GM19328 (cell line): ENCODE measurements at regions not wholly inside any gene's neighbourhood (a gene's known extent, or its start where the extent isn't known, plus 50 kb on each side); places are given as distances from the start of the nearest gene placed in this dataset.
"Not testable (repeated sequence)": the region's sequence is repeated elsewhere in the genome, so short reads cannot be mapped to it uniquely, and the experiment has no call there.

Experiments used
- ATAC-seq: cut with Tn5 transposase; IDR thresholded peaks from one replicate; pipeline ENCODE4 v1.9.1; 2021; ENCODE audit warnings: mild to moderate bottlenecking, moderate library complexity; ENCODE audit not compliant: unreplicated experiment

DNA sequence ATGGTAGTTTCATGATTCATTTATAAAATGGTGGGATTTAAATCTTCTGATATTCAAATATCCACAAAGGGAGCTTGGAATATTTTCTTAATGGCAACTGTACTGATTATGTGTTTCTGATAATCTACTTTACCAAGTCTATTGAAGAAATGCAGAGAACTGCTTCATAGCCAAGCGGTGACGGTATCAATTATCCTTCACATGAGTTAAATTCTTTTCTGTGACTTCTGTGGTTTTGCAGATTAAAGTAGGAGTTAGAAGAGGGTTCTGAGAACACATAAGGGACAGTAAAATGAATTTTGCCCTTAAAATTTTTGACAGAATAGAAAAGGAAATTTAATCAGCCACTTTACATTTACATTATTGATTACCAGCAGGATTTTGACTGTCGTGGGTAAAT lies 563.2 kb downstream of the GBE1 start:
- no peak for ATAC-seq

GRCh38 chr3:81197386-81197785 lies 564.1 kb downstream of the GBE1 start:
- no peak for ATAC-seq

- no peak for ATAC-seq
Measured at GRCh38 chr3:81195478-81195877, 566.0 kb downstream of the GBE1 start.

DNA sequence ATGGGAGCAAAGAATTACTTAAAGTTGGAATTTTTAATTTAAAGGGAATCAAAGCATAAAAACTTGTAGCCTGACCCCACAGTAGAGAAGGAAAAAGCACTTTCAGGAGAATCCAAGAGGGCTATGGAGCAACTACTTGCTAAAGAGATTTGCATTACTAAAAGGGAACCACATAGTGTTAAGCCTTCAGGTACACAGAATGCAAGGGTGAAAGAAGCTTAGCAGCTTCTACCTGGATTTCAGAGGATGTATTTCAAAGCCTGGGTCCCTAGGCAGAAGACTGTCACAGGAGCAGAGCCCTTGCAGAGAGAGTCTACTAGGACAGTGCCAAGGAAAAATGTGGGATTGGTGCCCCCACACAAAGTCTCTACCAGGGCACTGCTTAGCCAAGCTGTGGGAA lies 575.0 kb downstream of the GBE1 start:
- ATAC-seq, result no peak

- ATAC-seq, result not testable (repeated sequence)
Measured at GRCh38 chr3:81182086-81182875, 579.2 kb downstream of the GBE1 start.

- ATAC-seq, result no peak
Measured at GRCh38 chr3:81173514-81173913, 587.9 kb downstream of the GBE1 start.

- no peak for ATAC-seq
Measured at GRCh38 chr3:81170298-81170697, 591.1 kb downstream of the GBE1 start.

DNA sequence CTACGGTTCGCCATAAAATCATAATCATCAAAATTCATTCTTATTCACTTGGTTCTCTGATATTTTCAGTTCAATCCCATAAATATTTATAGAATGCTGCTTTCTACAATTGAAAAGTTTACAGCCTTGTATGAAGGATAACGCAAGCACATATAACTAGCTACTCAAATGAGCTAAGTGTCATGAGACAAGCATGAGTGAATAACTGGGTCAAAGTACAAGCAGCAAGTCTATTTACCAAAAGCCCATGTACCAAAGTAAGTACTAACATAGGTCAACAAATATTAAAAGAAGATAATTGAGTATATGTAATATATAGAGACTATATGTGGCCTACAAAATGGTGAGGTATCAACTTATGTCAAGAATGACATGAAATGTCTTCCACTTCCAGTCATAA lies 596.6 kb downstream of the GBE1 start:
- ATAC-seq, result no peak

DNA sequence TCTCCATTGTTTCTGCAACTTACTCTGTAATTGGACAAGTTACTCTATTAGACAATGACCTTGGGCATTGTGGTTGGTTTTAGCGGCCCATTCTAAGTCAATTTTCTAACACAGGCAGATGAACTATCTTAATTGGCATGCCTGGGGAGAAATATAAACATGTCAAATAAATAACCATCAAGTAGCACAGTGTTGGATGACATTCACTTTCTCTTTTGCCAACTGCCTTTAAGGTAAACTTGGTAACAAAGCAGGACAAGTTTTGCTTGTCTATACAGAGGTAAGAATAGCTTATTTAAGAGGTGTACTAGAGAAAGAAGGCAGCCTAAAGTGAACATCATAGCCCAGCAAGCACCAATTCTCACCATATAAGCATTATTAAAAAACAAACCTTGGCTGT lies 599.6 kb downstream of the GBE1 start:
- ATAC-seq, result no peak

GRCh38 chr3:81161100-81161499 lies 600.3 kb downstream of the GBE1 start:
- no peak for ATAC-seq

DNA sequence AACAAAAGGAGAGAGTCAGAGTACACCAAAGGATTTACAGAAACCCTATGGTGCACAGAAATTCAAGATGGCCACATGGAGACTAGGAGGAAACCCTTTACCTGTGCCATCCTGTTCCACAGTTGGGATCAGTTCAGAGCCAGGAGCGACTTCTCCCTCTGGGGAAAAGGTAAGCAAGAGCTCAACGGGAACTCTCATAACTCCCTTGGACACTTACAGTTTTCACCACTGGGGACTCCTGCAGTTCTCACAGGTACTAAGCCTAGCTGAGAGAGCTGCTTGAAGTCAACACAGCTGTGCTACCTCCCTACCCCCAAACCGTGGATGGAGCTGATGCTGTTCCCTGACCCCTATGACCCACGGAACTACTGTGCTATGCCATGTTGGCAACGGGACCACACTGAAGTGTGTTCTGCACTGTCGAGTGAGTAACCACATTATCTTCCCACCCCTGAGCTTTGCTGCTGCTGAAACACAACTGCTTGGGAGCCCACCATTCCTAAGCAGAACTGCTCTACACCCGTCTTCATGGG lies 606.8 kb downstream of the GBE1 start:
- ATAC-seq, result no peak

GRCh38 chr3:81152156-81152555 lies 609.3 kb downstream of the GBE1 start:
- no peak for ATAC-seq

GRCh38 chr3:81132995-81133394 lies 628.5 kb downstream of the GBE1 start:
- no peak for ATAC-seq

DNA sequence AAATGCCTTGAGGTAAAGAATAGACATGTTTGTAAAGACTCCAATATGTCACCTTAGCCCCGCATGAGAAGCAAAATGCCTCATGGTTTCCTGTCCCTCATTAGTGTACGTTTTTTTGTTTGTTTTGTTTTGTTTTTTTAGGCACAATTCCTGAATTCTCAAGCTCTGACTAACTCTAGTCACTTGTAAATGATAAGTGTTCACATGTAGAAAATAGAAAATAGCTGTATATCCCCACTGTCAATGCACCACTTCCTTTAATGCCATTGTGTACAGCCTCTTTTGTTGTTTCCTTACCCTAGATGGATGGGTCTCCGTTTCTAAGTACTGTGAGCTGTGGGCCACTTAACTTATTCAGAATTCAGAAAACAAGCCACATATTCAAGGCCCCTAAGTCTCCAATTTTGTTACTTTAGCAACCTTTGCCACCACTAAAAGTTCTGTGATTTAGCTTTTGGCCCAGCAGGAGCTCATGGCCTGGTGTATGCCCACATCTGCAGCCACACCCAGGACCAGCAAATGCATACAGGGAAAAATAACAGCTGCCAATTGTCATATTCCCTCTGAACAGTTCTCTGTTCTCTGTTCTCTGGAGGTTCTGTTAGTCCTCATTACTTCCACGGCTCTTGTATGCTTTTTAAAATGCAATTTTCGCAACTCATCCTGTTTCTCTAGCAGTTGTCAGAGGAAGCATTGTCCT lies 655.5 kb downstream of the GBE1 start:
- ATAC-seq, result no peak

DNA sequence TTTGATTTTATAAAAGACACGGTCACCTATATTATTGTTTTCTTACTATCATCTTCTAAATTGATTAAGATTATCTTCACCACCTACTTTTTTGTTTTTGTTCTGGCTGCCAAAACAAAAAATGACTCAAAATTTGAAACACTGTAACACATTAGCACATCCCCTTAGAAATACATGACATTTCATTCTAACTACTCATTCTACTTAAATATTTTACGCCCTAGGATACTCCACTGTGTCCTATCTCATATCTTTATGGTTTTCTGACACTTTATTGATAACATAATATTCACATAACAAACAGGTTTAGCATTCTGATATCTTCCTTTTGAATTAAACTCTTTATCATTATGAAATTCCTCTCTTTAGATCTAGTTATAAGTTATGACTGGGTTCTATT lies 656.2 kb downstream of the GBE1 start:
- no peak for ATAC-seq

DNA sequence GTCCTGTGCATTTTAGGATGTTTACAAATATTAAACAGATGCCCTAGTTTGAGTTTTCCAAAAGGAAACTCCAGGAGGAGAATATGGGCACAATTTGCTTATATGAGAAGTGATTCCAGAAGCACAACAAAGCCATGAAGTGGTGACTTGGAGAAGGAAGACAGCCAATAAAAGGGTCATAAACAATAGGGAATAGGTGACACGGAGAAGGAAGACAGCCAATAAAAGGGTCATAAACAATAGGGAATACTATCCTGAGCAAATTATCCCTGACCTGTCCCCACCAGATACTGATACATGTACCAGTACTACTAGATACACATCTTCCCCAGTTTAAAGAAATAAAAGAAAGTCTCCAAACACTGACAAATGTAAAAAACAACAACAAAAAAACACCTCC lies 663.6 kb downstream of the GBE1 start:
- ATAC-seq, result no peak

GRCh38 chr3:81095956-81096355 lies 665.5 kb downstream of the GBE1 start:
- ATAC-seq, result no peak

- no peak for ATAC-seq
Measured at GRCh38 chr3:81094986-81095385, 666.5 kb downstream of the GBE1 start.

GRCh38 chr3:81087607-81088006 lies 673.8 kb downstream of the GBE1 start:
- ATAC-seq, result no peak

DNA sequence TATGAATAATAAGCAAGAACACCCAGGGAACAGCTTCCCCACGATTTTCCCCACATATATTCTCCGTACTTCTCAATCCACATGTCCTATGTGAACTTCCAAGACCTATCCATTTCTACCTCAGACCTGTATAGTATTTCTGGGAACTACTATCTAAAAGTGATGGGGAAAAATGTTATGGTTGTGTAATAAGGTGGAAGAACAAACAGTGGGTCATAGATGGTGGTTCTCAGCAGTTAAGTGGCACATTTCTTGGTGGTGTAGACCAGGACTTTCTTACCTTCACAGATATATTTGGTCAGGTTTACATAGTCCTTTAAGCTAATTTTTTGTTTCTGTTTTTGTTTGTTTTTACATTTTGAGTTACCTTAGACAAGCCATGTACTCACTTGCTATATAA lies 675.1 kb downstream of the GBE1 start:
- ATAC-seq, result no peak

GRCh38 chr3:81080608-81081007 lies 680.8 kb downstream of the GBE1 start:
- no peak for ATAC-seq

GRCh38 chr3:81072591-81072990 lies 688.9 kb downstream of the GBE1 start:
- no peak for ATAC-seq
